ENCODE measurements at regions not wholly inside any gene's neighbourhood (a gene's known extent, or its start where the extent isn't known, plus 50 kb on each side); places are given as distances from the start of the nearest gene placed in this dataset.
A peak's percentile ranks its signal among the peaks of the same experiment; 100 is the strongest.

- no peak overlapping the region for H3K4me3 ChIP-seq (replicated peaks in 1 of 3; ENCODE audit: low read depth in 2 of 3, low read length in 3 of 3)
- no peaks in the 10 kb centered on the region for H3K36me3 Mint-ChIP-seq
- no peaks in the 10 kb centered on the region for H3K27me3 ChIP-seq (ENCODE audit: control insufficient read depth in 2 of 2, insufficient read depth in 2 of 2, low read length in 2 of 2)
- H3K4me3 Mint-ChIP-seq: no peak overlapping the region
- H3K36me3 ChIP-seq (replicated peaks in 1 of 2; ENCODE audit: control insufficient read depth in 1 of 2, insufficient read depth in 2 of 2, low read length in 2 of 2): no peaks in the 10 kb centered on the region
- no peak for TF ChIP-seq CTCF (IDR thresholded peaks at IDR 0.05)
- DNase-seq: no peak
- H2AFZ ChIP-seq (ENCODE audit: insufficient read depth, low read depth, low read length, poor library complexity, severe bottlenecking): no peak overlapping the region
- peaks cover 5 to 7% of the 10 kb centered on the region in 2 donors for H3K4me1 ChIP-seq (ENCODE audit: control insufficient read depth in 1 of 2, insufficient read depth in 2 of 2, low read length in 2 of 2)
- WGBS (ENCODE audit: insufficient coverage): 83% methylated on average over 2 of the region's 3 CpGs
- no peak overlapping the region for H3K4me2 ChIP-seq (replicated peaks; ENCODE audit: extremely low read depth, low read length, poor library complexity, severe bottlenecking)
- no peak overlapping the region for H3K9ac ChIP-seq (ENCODE audit: insufficient read depth, low read length, poor library complexity, severe bottlenecking)
- no peak overlapping the region for H3K27ac ChIP-seq (ENCODE audit: low read depth in 1 of 2, low read length in 2 of 2)
- peak overlapping the region in 1 of 7 donors; percentile 6 for H3K27ac Mint-ChIP-seq
- no peaks in the 10 kb centered on the region for H3K79me2 ChIP-seq (ENCODE audit: insufficient read depth, low read length)
- H4K20me1 ChIP-seq (ENCODE audit: insufficient read depth, low read length): no peaks in the 10 kb centered on the region
- peaks cover 0 to 10% of the 10 kb centered on the region in 2 donors for H3K9me3 ChIP-seq (replicated peaks in 1 of 2; ENCODE audit: control insufficient read depth in 1 of 2, insufficient read depth in 1 of 2, low read length in 2 of 2)
- peaks cover 6% of the 10 kb centered on the region for H3K4me1 Mint-ChIP-seq
- no peaks in the 10 kb centered on the region for H3K27me3 Mint-ChIP-seq (ENCODE audit: low read depth in 3 of 3)
- H3K9me3 Mint-ChIP-seq: peaks cover 3 to 28% (median 13%) of the 10 kb centered on the region in 7 donors
- intact Hi-C loops (cut with micrococcal nuclease): loop anchor here in 1 of 2 donors (10.0 kb wide), 1 partner anchor 166 kb away; the partner anchor contains the start of gene NAMPT
Observed at GRCh38 chr7:106450716-106451115, 165.9 kb upstream of the NAMPT start.

DNA sequence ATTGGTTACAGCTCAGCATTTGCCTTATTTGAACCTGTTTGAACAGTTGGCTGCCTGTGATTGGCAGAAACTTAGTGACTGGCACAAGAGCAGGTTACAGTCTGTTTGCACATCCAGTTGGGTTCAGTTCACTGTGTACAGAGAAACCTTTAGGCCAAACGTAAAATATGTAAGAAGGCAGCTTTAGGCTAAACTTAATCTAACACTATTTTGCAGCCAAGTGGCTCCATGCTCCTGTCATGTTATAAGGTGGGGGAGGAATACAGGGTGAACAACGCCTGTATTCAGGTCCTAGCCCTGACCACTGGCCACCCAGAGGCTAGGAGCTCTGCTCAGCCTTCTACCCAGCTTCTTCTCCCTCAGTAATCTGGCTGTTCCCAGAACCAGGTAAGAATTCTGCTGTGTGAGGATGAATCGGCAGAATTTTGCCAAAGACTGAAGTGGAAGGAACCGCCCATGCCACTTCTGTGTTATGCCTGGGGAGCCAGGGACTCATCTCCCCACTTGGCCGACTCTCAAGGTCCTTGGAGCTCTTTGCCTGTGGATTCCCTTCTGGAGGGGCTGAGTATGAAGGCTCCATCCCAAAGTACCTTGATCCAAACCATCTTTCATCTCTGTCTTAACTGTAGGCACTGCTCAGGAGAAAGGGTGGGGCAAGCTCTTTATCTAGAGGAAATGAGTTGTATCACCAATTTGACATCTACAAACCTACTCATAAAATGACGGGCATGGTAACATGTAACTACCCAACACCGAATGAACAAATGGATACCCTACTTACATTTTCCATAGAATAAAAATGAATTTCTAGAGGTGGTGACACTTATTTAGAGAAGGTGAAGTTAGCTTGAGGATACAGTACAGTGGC is 164.4 kb upstream of the NAMPT start:
- no peaks in the 10 kb centered on the region for H4K20me1 ChIP-seq (ENCODE audit: insufficient read depth, low read length)
- Mint-ChIP-seq H3K9me3 (peaks cover 3 to 28% (median 13%) of the 10 kb centered on the region in 7 donors), H3K36me3 (no peaks in the 10 kb centered on the region), H3K4me3 (no peak overlapping the region), H3K27ac (peak overlapping the region in 1 of 7 donors; percentile 50), H3K27me3 (ENCODE audit: low read depth in 3 of 3) (no peaks in the 10 kb centered on the region), H3K4me1 (peaks cover 6% of the 10 kb centered on the region)
- H3K4me1 ChIP-seq (ENCODE audit: control insufficient read depth in 1 of 2, insufficient read depth in 2 of 2, low read length in 2 of 2): peaks cover 5 to 7% of the 10 kb centered on the region in 2 donors
- no peak overlapping the region for H3K27ac ChIP-seq (ENCODE audit: low read depth in 1 of 2, low read length in 2 of 2)
- H2AFZ ChIP-seq (ENCODE audit: insufficient read depth, low read depth, low read length, poor library complexity, severe bottlenecking): peak overlapping the region; percentile 38
- no peak overlapping the region for H3K9ac ChIP-seq (ENCODE audit: insufficient read depth, low read length, poor library complexity, severe bottlenecking)
- H3K4me2 ChIP-seq (replicated peaks; ENCODE audit: extremely low read depth, low read length, poor library complexity, severe bottlenecking): no peak overlapping the region
- intact Hi-C loops (cut with micrococcal nuclease): no loop called here
- DNase-seq: no peak
- H3K9me3 ChIP-seq (replicated peaks in 1 of 2; ENCODE audit: control insufficient read depth in 1 of 2, insufficient read depth in 1 of 2, low read length in 2 of 2): peaks cover 0 to 10% of the 10 kb centered on the region in 2 donors
- no peaks in the 10 kb centered on the region for H3K36me3 ChIP-seq (replicated peaks in 1 of 2; ENCODE audit: control insufficient read depth in 1 of 2, insufficient read depth in 2 of 2, low read length in 2 of 2)
- H3K79me2 ChIP-seq (ENCODE audit: insufficient read depth, low read length): no peaks in the 10 kb centered on the region
- no peaks in the 10 kb centered on the region for H3K27me3 ChIP-seq (ENCODE audit: control insufficient read depth in 2 of 2, insufficient read depth in 2 of 2, low read length in 2 of 2)
- H3K4me3 ChIP-seq (replicated peaks in 1 of 3; ENCODE audit: low read depth in 2 of 3, low read length in 3 of 3): no peak overlapping the region
- no peak for TF ChIP-seq CTCF (IDR thresholded peaks at IDR 0.05)
- 22% methylated on average over 3 of the region's 7 CpGs for WGBS (ENCODE audit: insufficient coverage)
